Left lung (tissue), 4 donors: ENCODE measurements at regions not wholly inside any gene's neighbourhood (a gene's known extent, or its start where the extent isn't known, plus 50 kb on each side); places are given as distances from the start of the nearest gene placed in this dataset.
"Not testable (repeated sequence)": the region's sequence is repeated elsewhere in the genome, so short reads cannot be mapped to it uniquely, and the experiment has no call there.

ENCODE experiments used
- ATAC-seq: fragments of 200-7000 bp; cut with Tn5 transposase; one replicate; pipeline ENCODE4 v1.9.1; 2020; ENCODE audit warnings: moderate library complexity
- DNase-seq, 4 donors: peaks; one replicate each; pipeline ENCODE4 v3.0.0-alpha.2; 2013 to 2020
- H3K27ac ChIP-seq, 2 donors: fragments of 200-600 bp; sonication (generic) in 1 of 2; one replicate each; pipeline versions ENCODE4 v1.5.0 to v1.8.0; 2020 to 2021
- H3K27me3 ChIP-seq, 2 donors: fragments of 200-600 bp; sonication (generic) in 1 of 2; one replicate each; pipeline versions ENCODE4 v1.5.0 to v1.8.0; 2020 to 2021
- H3K36me3 ChIP-seq, 2 donors: fragments of 200-600 bp; sonication (generic) in 1 of 2; one replicate each; pipeline versions ENCODE4 v1.5.0 to v1.8.0; 2020 to 2021
- H3K4me1 ChIP-seq, 2 donors: fragments of 200-600 bp; one replicate each; pipeline ENCODE4 v1.8.0; 2021
- H3K4me3 ChIP-seq, 2 donors: fragments of 200-600 bp; sonication (generic) in 1 of 2; one replicate each; pipeline versions ENCODE4 v1.5.0 to v1.8.0; 2020 to 2021; ENCODE audit warnings: mild to moderate bottlenecking in 1 of 2
- H3K9me3 ChIP-seq, 2 donors: fragments of 200-600 bp; sonication (generic) in 1 of 2; one replicate each; pipeline versions ENCODE4 v1.5.0 to v1.8.0; 2020 to 2021
- intact Hi-C, 2 donors: fragments of 100-400 bp; cut with DNase I; formaldehyde crosslinking; loops; one replicate each; pipeline versions ENCODE4 v1.11.2 to v1.14.2; 2022
- TF ChIP-seq, protein P1 (sequence below), 2 donors: fragments of 200-600 bp; sonication (generic) in 1 of 2; IDR thresholded peaks; one replicate each; pipeline versions ENCODE4 v1.5.0 to v1.8.0; 2021; ENCODE audit warnings: antibody characterized with exemption in 2 of 2
- donor health status: DM: no; HTN: yes; CAD: no.
- donor health status: DM: no; HTN: no; CAD: no.

DNA sequence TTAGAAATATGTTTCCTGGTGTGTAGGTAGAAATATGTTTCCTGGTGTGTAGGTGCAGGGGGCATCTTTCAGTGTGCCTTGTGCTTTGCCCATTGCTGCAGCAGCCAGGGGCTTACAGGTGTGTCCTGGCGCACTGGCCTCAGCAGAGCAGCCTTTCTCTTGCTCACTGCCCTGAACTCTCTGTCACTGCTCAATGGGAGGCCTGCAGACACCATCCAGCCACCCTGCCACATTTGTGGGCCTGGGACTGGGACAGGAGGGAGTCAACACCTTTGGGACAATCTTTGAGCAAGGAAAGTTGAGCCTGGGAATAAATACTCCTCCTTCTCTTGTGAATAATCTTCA is 62.4 kb upstream of the RBM24 start:
- intact Hi-C loops = no loop called here
- no peaks in the 10 kb centered on the region for H3K9me3 ChIP-seq
- H3K4me1 ChIP-seq = peaks cover 0 to 3% of the 10 kb centered on the region in 2 donors
- no peak overlapping the region for H3K27ac ChIP-seq
- H3K4me3 ChIP-seq = no peak overlapping the region
- TF ChIP-seq, protein P1, sequence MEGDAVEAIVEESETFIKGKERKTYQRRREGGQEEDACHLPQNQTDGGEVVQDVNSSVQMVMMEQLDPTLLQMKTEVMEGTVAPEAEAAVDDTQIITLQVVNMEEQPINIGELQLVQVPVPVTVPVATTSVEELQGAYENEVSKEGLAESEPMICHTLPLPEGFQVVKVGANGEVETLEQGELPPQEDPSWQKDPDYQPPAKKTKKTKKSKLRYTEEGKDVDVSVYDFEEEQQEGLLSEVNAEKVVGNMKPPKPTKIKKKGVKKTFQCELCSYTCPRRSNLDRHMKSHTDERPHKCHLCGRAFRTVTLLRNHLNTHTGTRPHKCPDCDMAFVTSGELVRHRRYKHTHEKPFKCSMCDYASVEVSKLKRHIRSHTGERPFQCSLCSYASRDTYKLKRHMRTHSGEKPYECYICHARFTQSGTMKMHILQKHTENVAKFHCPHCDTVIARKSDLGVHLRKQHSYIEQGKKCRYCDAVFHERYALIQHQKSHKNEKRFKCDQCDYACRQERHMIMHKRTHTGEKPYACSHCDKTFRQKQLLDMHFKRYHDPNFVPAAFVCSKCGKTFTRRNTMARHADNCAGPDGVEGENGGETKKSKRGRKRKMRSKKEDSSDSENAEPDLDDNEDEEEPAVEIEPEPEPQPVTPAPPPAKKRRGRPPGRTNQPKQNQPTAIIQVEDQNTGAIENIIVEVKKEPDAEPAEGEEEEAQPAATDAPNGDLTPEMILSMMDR (IDR thresholded peaks at IDR 0.05) = no peak
- ATAC-seq (no peak), DNase-seq (no peak)
- no peaks in the 10 kb centered on the region for H3K36me3 ChIP-seq
- H3K27me3 ChIP-seq = no peaks in the 10 kb centered on the region

DNA sequence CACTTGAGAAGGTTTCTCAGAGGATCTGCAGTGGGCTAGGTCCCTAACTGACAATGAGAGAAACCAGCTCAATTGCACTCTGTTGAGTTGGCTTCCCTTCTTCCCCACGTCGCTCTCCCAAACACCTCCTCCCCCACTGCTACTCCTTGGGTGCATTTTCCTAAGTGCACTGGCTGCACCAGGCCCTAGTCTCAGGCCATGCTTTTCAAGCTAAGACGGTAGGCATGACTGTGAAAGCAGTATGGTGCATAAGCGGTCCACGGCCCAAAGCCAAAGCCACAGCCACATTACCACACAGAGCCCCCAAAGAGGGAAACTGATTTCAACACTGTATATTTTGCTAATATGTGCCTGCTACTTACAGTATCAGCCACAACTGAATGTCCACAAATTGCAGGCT is 62.1 kb upstream of the RBM24 start:
- Histone ChIP-seq H3K9me3 (no peaks in the 10 kb centered on the region), H3K27ac (no peak overlapping the region), H3K27me3 (no peaks in the 10 kb centered on the region), H3K4me1 (peaks cover 0 to 3% of the 10 kb centered on the region in 2 donors), H3K4me3 (no peak overlapping the region), H3K36me3 (no peaks in the 10 kb centered on the region)
- intact Hi-C loops = no loop called here
- no peak for DNase-seq
- TF ChIP-seq, protein P1 (IDR thresholded peaks at IDR 0.05) = no peak
- peak; percentile 27 for ATAC-seq

DNA sequence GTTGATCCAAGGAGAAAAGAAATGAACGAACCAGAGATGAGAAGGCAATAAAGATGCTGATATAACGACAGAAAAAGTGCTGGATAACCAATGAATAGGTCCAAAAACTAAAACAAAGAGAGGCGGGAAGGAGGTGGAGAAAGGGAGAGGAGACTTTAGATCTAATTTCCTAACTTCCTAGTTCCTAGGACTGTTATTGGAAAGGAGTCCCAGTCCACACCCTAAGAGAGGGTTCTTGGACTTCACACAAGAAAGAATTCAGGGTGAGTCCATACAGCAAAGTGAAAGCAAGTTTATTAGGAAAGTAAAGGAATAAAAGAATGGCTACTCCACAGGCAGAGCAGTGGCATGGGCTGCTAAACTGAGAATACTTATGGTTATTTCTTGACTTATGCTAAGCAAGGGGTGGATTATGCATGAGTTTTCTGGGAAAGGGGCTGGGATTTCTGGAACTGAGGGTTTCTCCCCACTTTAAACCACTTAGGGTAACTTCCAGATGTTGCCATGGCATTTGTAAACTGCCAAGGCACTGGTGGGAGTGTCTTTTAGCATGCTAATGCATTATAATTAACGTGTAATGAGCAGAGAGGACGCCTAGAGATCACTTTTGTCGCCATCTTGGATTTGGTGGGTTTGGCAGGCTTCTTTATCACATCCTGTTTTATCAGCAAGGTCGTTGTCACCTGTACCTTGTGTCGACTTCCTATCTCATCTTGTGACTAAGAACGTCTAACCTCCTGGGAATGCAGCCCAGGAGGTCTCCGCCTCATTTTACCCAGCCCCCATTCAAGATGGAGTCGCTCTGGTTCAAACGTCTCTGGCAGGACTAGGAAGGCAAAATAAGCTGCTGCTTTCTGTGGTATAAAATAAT is 60.9 kb upstream of the RBM24 start:
- DNase-seq = no peak
- Histone ChIP-seq H3K27me3 (no peaks in the 10 kb centered on the region), H3K9me3 (no peaks in the 10 kb centered on the region), H3K4me3 (no peak overlapping the region), H3K4me1 (peaks cover 0 to 3% of the 10 kb centered on the region in 2 donors), H3K36me3 (no peaks in the 10 kb centered on the region), H3K27ac (no peak overlapping the region)
- no peak for ATAC-seq
- intact Hi-C loops = no loop called here
- TF ChIP-seq, protein P1 (IDR thresholded peaks at IDR 0.05) = no peak

DNA sequence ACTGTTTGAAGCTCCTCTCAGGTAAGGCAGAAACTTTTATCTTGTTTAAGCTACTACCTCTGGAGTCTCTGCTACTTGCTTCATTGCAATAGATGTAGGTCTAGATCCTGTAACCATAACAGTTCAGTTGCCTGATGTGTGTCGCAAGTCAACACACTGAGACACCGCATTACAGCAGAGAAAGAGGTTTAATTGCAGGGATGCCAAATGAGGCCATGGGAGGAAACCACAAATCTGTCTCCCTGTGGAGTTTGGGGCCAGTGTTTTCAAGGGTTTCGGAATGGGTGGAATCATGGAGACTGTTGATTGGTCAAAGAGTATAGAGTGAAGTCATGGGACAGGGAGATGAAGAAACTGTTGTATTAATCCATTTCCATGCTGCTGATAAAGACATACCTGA is 57.1 kb upstream of the RBM24 start:
- intact Hi-C loops = no loop called here
- TF ChIP-seq, protein P1 (IDR thresholded peaks at IDR 0.05) = no peak
- Histone ChIP-seq H3K9me3 (no peaks in the 10 kb centered on the region), H3K27ac (no peak overlapping the region), H3K36me3 (no peaks in the 10 kb centered on the region), H3K4me3 (no peak overlapping the region), H3K27me3 (no peaks in the 10 kb centered on the region), H3K4me1 (peaks cover 0 to 3% of the 10 kb centered on the region in 2 donors)
- ATAC-seq (no peak), DNase-seq (no peak)

DNA sequence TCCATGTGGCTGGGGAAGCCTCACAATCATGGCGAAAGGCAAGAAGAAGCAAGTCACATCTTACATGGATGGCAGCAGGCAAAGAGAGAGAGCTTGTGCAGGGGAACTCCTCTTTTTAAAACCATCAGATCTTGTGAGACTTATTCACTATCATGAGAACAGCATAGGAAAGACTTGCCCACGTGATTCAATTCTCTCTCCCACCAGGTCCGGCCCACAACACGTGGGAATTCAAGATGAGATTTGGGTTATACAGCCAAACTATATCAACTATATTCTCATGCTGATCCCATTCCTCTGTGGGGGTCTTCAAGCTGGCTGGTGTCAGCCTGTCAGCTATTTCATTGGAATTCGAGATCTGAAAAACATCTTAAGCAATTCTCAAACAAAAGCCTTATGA is 56.7 kb upstream of the RBM24 start:
- H3K27ac ChIP-seq, H3K4me1 ChIP-seq, ATAC-seq, H3K9me3 ChIP-seq, H3K36me3 ChIP-seq, H3K4me3 ChIP-seq, intact Hi-C loops, H3K27me3 ChIP-seq, DNase-seq: not testable (repeated sequence)
